Gastrocnemius medialis (tissue), 4 donors: ENCODE measurements at regions not wholly inside any gene's neighbourhood (a gene's known extent, or its start where the extent isn't known, plus 50 kb on each side); places are given as distances from the start of the nearest gene placed in this dataset.

ENCODE experiments used
- CTCF ChIP-seq, 5 experiments: fragments of 450-650 bp in 3 of 5; fragments of 200-600 bp in 2 of 5; sonication (generic) in 2 of 5; IDR thresholded peaks in 4 of 5; conservative IDR thresholded peaks in 1 of 5; 1 replicate in 4 of 5; 2 replicates in 1 of 5; pipeline ENCODE4 v1.5.1; 2016 to 2019; ENCODE audit warnings: antibody characterized with exemption in 5 of 5, mild to moderate bottlenecking in 3 of 5, moderate library complexity in 3 of 5
- POLR2A ChIP-seq, 2 donors: fragments of 450-650 bp; IDR thresholded peaks; one replicate each; pipeline ENCODE4 v1.6.1; 2017; ENCODE audit warnings: antibody characterized with exemption in 2 of 2, mild to moderate bottlenecking in 2 of 2, moderate library complexity in 2 of 2

- TF ChIP-seq CTCF (IDR thresholded peaks at IDR 0.05 in 4 of 5, conservative IDR thresholded peaks at IDR 0.05 in 1 of 5) (no peak), POLR2A (IDR thresholded peaks at IDR 0.05) (no peak)
These were observed 418.0 kb downstream of the NLGN4X start for GRCh38 chrX:5810636-5811035.
